GM12892 (cell line): ENCODE measurements at regions not wholly inside any gene's neighbourhood (a gene's known extent, or its start where the extent isn't known, plus 50 kb on each side); places are given as distances from the start of the nearest gene placed in this dataset.

Source experiments
- POLR2A ChIP-seq: IDR thresholded peaks from 2 replicates; pipeline ENCODE4 v1.6.1; 2011; ENCODE audit warnings: low read depth, low read length, control low read depth
- TAF1 ChIP-seq: IDR thresholded peaks from 2 replicates; pipeline ENCODE4 v1.6.1; 2011; ENCODE audit warnings: low read depth, mild to moderate bottlenecking, control low read depth, low read length, borderline replicate concordance

- TF ChIP-seq TAF1 (no peak), POLR2A (no peak)
Measured at GRCh38 chr5:166551384-166551783, 1740.1 kb upstream of the WWC1 start.
